Left lung (tissue), 4 donors: ENCODE measurements at regions not wholly inside any gene's neighbourhood (a gene's known extent, or its start where the extent isn't known, plus 50 kb on each side); places are given as distances from the start of the nearest gene placed in this dataset.

ENCODE experiments used
- ATAC-seq: fragments of 200-7000 bp; cut with Tn5 transposase; one replicate; pipeline ENCODE4 v1.9.1; 2020; ENCODE audit warnings: moderate library complexity
- DNase-seq, 4 donors: peaks; one replicate each; pipeline ENCODE4 v3.0.0-alpha.2; 2013 to 2020
- H3K27ac ChIP-seq, 2 donors: fragments of 200-600 bp; sonication (generic) in 1 of 2; one replicate each; pipeline versions ENCODE4 v1.5.0 to v1.8.0; 2020 to 2021
- H3K27me3 ChIP-seq, 2 donors: fragments of 200-600 bp; sonication (generic) in 1 of 2; one replicate each; pipeline versions ENCODE4 v1.5.0 to v1.8.0; 2020 to 2021
- H3K36me3 ChIP-seq, 2 donors: fragments of 200-600 bp; sonication (generic) in 1 of 2; one replicate each; pipeline versions ENCODE4 v1.5.0 to v1.8.0; 2020 to 2021
- H3K4me1 ChIP-seq, 2 donors: fragments of 200-600 bp; one replicate each; pipeline ENCODE4 v1.8.0; 2021
- H3K4me3 ChIP-seq, 2 donors: fragments of 200-600 bp; sonication (generic) in 1 of 2; one replicate each; pipeline versions ENCODE4 v1.5.0 to v1.8.0; 2020 to 2021; ENCODE audit warnings: mild to moderate bottlenecking in 1 of 2
- H3K9me3 ChIP-seq, 2 donors: fragments of 200-600 bp; sonication (generic) in 1 of 2; one replicate each; pipeline versions ENCODE4 v1.5.0 to v1.8.0; 2020 to 2021
- intact Hi-C, 2 donors: fragments of 100-400 bp; cut with DNase I; formaldehyde crosslinking; loops; one replicate each; pipeline versions ENCODE4 v1.11.2 to v1.14.2; 2022
- TF ChIP-seq, protein P1 (sequence below), 2 donors: fragments of 200-600 bp; sonication (generic) in 1 of 2; IDR thresholded peaks; one replicate each; pipeline versions ENCODE4 v1.5.0 to v1.8.0; 2021; ENCODE audit warnings: antibody characterized with exemption in 2 of 2
- donor health status: DM: no; HTN: yes; CAD: no.
- donor health status: DM: no; HTN: no; CAD: no.

DNA sequence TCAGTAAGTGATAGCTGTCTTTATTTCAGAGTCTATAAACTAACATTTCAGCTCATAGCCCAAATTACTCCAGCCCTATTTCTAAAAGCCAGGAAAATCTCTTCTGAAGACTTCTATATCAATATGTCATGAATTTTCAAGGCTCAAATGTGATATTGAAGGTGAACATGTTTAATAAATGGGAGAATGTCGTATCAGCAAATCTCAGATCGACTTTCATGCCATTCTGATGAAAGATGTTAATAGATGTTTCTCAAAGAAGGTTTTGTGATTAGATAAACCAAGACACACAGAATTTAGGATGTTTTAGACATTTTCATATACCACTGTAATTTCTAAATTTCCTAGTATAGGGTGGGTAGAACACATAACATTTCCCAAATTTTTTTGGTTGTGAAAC is 380.6 kb downstream of the ARL4A start:
- no peaks in the 10 kb centered on the region for H3K9me3 ChIP-seq
- H3K27ac ChIP-seq, result no peak overlapping the region
- no peaks in the 10 kb centered on the region for H3K4me1 ChIP-seq
- DNase-seq, result no peak
- H3K36me3 ChIP-seq, result no peaks in the 10 kb centered on the region
- no peak overlapping the region for H3K4me3 ChIP-seq
- intact Hi-C loops, result no loop called here
- ATAC-seq, result no peak
- TF ChIP-seq, protein P1, sequence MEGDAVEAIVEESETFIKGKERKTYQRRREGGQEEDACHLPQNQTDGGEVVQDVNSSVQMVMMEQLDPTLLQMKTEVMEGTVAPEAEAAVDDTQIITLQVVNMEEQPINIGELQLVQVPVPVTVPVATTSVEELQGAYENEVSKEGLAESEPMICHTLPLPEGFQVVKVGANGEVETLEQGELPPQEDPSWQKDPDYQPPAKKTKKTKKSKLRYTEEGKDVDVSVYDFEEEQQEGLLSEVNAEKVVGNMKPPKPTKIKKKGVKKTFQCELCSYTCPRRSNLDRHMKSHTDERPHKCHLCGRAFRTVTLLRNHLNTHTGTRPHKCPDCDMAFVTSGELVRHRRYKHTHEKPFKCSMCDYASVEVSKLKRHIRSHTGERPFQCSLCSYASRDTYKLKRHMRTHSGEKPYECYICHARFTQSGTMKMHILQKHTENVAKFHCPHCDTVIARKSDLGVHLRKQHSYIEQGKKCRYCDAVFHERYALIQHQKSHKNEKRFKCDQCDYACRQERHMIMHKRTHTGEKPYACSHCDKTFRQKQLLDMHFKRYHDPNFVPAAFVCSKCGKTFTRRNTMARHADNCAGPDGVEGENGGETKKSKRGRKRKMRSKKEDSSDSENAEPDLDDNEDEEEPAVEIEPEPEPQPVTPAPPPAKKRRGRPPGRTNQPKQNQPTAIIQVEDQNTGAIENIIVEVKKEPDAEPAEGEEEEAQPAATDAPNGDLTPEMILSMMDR (IDR thresholded peaks at IDR 0.05), result no peak
- H3K27me3 ChIP-seq, result no peaks in the 10 kb centered on the region

DNA sequence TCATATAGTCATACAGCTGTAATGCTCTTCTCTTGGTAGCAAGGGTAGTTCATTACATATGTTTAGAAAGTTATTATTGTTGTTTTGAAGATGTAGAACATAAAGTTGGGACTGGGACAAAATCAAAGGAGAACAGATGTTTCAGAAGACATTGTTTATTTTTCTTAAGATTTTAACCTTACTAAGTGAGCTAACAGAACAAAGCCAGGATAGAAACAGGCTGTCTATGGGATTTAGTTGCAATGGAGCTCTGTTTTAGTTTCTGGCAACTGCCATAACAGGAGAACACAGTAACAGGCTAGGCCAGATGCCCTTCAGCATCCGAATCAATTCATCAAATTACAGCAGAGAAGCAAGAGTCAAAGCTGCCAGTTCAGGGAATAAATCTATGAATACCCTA is 382.4 kb downstream of the ARL4A start:
- TF ChIP-seq, protein P1 (IDR thresholded peaks at IDR 0.05), result no peak
- no peak overlapping the region for H3K27ac ChIP-seq
- ATAC-seq (no peak), DNase-seq (no peak)
- H3K9me3 ChIP-seq, result no peaks in the 10 kb centered on the region
- H3K4me3 ChIP-seq, result no peak overlapping the region
- H3K27me3 ChIP-seq, result no peaks in the 10 kb centered on the region
- H3K36me3 ChIP-seq, result no peaks in the 10 kb centered on the region
- intact Hi-C loops, result no loop called here
- H3K4me1 ChIP-seq, result no peaks in the 10 kb centered on the region

DNA sequence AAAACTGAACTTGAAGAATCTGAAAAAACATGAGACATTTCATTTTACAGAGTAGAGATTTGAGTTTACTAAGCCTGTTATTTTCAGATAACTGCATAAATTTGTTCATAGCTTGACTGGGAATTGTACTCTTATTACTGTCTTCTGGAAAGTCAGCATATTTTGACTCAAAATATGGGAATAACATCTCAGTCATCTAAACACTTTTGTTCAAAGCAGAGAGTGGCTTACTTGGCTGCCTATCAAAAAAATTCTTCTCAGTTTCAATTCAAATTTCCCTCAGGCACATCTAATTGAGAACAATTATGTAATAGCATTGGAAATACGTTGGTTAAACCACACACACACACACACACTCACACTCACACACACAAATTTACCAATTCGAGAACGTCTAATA is 384.6 kb downstream of the ARL4A start:
- Histone ChIP-seq H3K36me3 (no peaks in the 10 kb centered on the region), H3K27ac (no peak overlapping the region), H3K27me3 (no peaks in the 10 kb centered on the region), H3K4me3 (no peak overlapping the region), H3K9me3 (no peaks in the 10 kb centered on the region), H3K4me1 (no peaks in the 10 kb centered on the region)
- TF ChIP-seq, protein P1 (IDR thresholded peaks at IDR 0.05), result no peak
- no peak for DNase-seq
- no peak for ATAC-seq
- intact Hi-C loops, result no loop called here

DNA sequence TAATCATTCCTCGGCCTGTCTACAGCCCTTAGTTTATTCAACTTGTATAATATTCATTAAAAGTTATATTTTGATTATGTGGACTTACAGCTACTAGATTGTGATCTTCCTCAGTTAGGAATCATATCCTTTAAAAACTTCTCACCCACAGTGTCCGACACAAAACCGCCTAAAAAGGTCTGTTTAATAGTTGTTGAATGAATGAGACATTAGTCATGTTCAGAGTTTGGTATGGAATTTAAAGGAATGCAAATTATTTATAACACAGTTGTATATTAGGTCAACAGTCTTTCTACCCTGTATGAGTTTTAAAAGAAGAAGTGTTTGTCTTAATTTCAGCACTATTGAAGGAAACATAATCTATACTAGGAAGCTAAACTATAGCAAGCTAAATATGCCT is 390.0 kb downstream of the ARL4A start:
- Histone ChIP-seq H3K9me3 (no peaks in the 10 kb centered on the region), H3K4me1 (no peaks in the 10 kb centered on the region), H3K4me3 (no peak overlapping the region), H3K36me3 (no peaks in the 10 kb centered on the region), H3K27me3 (no peaks in the 10 kb centered on the region), H3K27ac (no peak overlapping the region)
- TF ChIP-seq, protein P1 (IDR thresholded peaks at IDR 0.05), result no peak
- intact Hi-C loops, result no loop called here
- no peak for DNase-seq
- no peak for ATAC-seq

DNA sequence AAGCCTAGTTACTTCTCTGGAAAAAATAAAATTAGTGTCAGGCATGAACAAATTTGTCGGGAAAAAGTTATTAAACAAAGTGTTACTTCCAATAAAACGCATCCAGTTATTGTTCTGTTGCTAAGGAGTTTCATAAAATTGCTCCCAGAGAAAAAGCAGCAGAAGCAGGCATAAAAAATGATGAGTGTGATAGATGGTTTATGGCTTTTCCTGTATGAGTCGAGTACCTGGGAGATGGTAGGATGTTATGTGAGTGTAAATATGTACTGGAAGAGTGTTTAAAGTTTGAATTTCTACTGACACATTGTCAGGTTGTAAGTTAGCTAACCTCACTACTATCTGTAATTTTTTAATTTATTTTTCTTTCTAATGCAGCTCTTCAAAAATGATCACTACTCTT is 390.7 kb downstream of the ARL4A start:
- no peak overlapping the region for H3K4me3 ChIP-seq
- H3K4me1 ChIP-seq, result no peaks in the 10 kb centered on the region
- H3K36me3 ChIP-seq, result no peaks in the 10 kb centered on the region
- DNase-seq, result no peak
- H3K27me3 ChIP-seq, result no peaks in the 10 kb centered on the region
- TF ChIP-seq, protein P1 (IDR thresholded peaks at IDR 0.05), result no peak
- no peak for ATAC-seq
- H3K27ac ChIP-seq, result no peak overlapping the region
- intact Hi-C loops, result no loop called here
- H3K9me3 ChIP-seq, result no peaks in the 10 kb centered on the region
